ENCODE measurements at regions not wholly inside any gene's neighbourhood (a gene's known extent, or its start where the extent isn't known, plus 50 kb on each side); places are given as distances from the start of the nearest gene placed in this dataset.

DNA sequence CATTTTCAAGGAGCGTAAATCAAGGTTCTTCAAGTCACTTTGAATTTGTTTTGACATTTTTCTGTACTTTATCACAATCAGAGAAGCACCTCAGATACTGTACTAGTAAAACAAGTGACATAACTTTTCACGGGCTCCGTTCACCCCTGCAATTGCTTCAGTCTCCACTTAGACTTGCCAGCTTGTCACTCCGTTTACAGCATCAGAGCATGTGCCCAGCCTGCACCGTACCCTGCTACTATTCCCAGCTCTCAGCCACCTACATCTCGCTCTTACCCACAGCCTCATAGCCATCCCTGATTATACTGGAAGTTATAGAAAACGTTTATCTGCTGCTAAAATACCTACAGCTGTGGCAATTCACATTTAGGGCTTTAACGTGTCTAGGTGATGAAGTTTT, 135.3 kb upstream of the TENM3 start:
- no peaks in the 10 kb centered on the region for H3K4me1 ChIP-seq

GRCh38 chr4:182111586-182111985, 131.6 kb upstream of the TENM3 start:
- Histone ChIP-seq H3K27ac (no peak overlapping the region), H3K4me1 (no peaks in the 10 kb centered on the region), H3K36me3 (no peaks in the 10 kb centered on the region), H3K4me3 (no peak overlapping the region), H3K9me3 (no peaks in the 10 kb centered on the region), H3K27me3 (no peaks in the 10 kb centered on the region)
- intact Hi-C loops (cut with DNase I), result no loop called here
- DNase-seq, result no peak
- TF ChIP-seq, protein P1, sequence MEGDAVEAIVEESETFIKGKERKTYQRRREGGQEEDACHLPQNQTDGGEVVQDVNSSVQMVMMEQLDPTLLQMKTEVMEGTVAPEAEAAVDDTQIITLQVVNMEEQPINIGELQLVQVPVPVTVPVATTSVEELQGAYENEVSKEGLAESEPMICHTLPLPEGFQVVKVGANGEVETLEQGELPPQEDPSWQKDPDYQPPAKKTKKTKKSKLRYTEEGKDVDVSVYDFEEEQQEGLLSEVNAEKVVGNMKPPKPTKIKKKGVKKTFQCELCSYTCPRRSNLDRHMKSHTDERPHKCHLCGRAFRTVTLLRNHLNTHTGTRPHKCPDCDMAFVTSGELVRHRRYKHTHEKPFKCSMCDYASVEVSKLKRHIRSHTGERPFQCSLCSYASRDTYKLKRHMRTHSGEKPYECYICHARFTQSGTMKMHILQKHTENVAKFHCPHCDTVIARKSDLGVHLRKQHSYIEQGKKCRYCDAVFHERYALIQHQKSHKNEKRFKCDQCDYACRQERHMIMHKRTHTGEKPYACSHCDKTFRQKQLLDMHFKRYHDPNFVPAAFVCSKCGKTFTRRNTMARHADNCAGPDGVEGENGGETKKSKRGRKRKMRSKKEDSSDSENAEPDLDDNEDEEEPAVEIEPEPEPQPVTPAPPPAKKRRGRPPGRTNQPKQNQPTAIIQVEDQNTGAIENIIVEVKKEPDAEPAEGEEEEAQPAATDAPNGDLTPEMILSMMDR (IDR thresholded peaks at IDR 0.05), result no peak
- ATAC-seq, result no peak

More for the DNA sequence above, 135.3 kb upstream of the TENM3 start:
- Histone ChIP-seq H3K36me3 (no peaks in the 10 kb centered on the region), H3K27me3 (no peaks in the 10 kb centered on the region), H3K4me3 (no peak overlapping the region), H3K27ac (no peak overlapping the region), H3K9me3 (no peaks in the 10 kb centered on the region)
- no peak for DNase-seq
- intact Hi-C loops (cut with DNase I), result no loop called here
- no peak for ATAC-seq
- TF ChIP-seq, protein P1 (IDR thresholded peaks at IDR 0.05), result no peak

GRCh38 chr4:182113779-182114178, 129.4 kb upstream of the TENM3 start:
- intact Hi-C loops (cut with DNase I), result no loop called here
- no peaks in the 10 kb centered on the region for H3K27me3 ChIP-seq
- DNase-seq, result no peak
- no peak overlapping the region for H3K27ac ChIP-seq
- H3K9me3 ChIP-seq, result peaks cover 0 to 8% of the 10 kb centered on the region in 2 donors
- H3K4me1 ChIP-seq, result no peaks in the 10 kb centered on the region
- TF ChIP-seq, protein P1 (IDR thresholded peaks at IDR 0.05), result no peak
- no peaks in the 10 kb centered on the region for H3K36me3 ChIP-seq
- no peak overlapping the region for H3K4me3 ChIP-seq
- ATAC-seq, result no peak

DNA sequence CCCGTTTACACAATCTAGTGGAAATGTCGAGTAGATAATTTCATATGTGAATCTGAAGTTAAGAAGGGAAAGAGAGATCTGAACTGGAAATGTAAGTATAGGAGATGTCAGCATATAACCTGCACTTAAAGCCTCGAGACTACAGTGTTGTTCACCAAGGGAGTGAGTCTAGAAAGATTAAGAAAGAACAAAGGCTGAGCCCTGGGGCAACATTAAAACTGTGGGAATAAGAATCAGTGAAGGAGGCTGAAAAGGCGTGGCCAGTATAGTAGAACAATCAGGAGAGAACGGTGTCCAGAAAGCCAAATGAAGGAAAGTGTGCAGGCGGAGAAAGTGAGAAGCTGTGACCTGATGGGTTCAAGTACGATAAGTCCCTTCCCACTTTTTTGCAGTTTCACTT, 118.8 kb upstream of the TENM3 start:
- TF ChIP-seq, protein P1 (IDR thresholded peaks at IDR 0.05), result no peak
- DNase-seq (no peak), ATAC-seq (no peak)
- no peaks in the 10 kb centered on the region for H3K4me1 ChIP-seq
- H3K36me3 ChIP-seq, result no peaks in the 10 kb centered on the region
- intact Hi-C loops (cut with DNase I), result no loop called here
- H3K27ac ChIP-seq, result no peak overlapping the region
- no peak overlapping the region for H3K4me3 ChIP-seq
- peaks cover 0 to 18% of the 10 kb centered on the region in 2 donors for H3K9me3 ChIP-seq
- H3K27me3 ChIP-seq, result no peaks in the 10 kb centered on the region

GRCh38 chr4:182126096-182126495, 117.1 kb upstream of the TENM3 start:
- no peak overlapping the region for H3K27ac ChIP-seq
- no peak for DNase-seq
- intact Hi-C loops (cut with DNase I), result no loop called here
- no peak for ATAC-seq
- H3K9me3 ChIP-seq, result peaks cover 0 to 18% of the 10 kb centered on the region in 2 donors
- H3K27me3 ChIP-seq, result no peaks in the 10 kb centered on the region
- no peaks in the 10 kb centered on the region for H3K36me3 ChIP-seq
- H3K4me1 ChIP-seq, result no peaks in the 10 kb centered on the region
- H3K4me3 ChIP-seq, result no peak overlapping the region
- TF ChIP-seq, protein P1 (IDR thresholded peaks at IDR 0.05), result no peak
